DND-41 (cell line): ENCODE measurements at regions not wholly inside any gene's neighbourhood (a gene's known extent, or its start where the extent isn't known, plus 50 kb on each side); places are given as distances from the start of the nearest gene placed in this dataset.

Experiments used
- EZH2 ChIP-seq: IDR thresholded peaks from 3 replicates; pipeline ENCODE4 v1.6.1; 2012; ENCODE audit warnings: borderline replicate concordance, low read depth, mild to moderate bottlenecking, moderate library complexity, low read length, inconsistent platforms; ENCODE audit not compliant: severe bottlenecking
- TF ChIP-seq, protein P1 (sequence below): IDR thresholded peaks from 2 replicates; pipeline ENCODE4 v1.5.1; 2012; ENCODE audit warnings: borderline replicate concordance, low read length, moderate library complexity, mild to moderate bottlenecking; ENCODE audit not compliant: poor library complexity, severe bottlenecking; ENCODE audit errors: extremely low read depth

DNA sequence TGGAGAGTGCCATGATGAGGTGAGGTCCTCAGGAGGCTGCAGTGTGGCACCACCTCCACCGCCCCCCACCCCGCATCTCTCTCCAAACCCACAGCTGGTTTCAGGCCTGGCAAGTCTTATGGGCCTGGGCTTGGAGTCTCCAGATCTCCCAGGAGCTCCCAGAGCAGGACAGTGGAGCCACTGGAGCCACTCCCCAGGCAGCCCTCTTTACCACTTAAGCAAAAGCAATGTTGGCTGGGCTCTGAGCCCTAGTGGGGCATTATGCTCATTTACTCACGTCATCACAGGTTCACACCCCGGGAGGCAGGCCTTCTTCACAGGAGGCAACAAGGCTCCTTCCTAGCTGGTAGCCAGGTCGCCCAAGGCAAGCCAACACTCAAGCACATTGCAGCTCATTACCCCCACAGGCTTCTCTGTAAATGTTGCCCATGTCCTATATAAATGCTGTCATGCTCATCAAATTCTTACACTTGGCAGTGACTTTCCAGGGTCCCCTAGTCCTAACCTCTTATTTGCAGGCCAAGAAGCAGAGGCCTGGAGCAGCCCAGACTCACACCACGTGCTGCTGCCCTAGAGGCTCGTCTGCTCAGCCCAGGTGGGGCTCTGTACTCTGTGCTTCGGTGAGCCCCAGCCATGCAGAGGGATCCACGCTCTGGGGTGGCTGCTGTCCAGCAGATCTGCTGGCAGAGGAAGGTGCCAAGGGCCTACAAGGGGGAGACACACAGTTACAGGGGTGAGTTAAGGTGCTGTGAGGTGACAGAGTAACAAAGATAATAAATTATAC, 459.3 kb downstream of the MATN1 start:
- TF ChIP-seq, protein P1, sequence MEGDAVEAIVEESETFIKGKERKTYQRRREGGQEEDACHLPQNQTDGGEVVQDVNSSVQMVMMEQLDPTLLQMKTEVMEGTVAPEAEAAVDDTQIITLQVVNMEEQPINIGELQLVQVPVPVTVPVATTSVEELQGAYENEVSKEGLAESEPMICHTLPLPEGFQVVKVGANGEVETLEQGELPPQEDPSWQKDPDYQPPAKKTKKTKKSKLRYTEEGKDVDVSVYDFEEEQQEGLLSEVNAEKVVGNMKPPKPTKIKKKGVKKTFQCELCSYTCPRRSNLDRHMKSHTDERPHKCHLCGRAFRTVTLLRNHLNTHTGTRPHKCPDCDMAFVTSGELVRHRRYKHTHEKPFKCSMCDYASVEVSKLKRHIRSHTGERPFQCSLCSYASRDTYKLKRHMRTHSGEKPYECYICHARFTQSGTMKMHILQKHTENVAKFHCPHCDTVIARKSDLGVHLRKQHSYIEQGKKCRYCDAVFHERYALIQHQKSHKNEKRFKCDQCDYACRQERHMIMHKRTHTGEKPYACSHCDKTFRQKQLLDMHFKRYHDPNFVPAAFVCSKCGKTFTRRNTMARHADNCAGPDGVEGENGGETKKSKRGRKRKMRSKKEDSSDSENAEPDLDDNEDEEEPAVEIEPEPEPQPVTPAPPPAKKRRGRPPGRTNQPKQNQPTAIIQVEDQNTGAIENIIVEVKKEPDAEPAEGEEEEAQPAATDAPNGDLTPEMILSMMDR, result no peak
- TF ChIP-seq EZH2, result no peak
